GM23248 (cell line): ENCODE measurements at regions not wholly inside any gene's neighbourhood (a gene's known extent, or its start where the extent isn't known, plus 50 kb on each side); places are given as distances from the start of the nearest gene placed in this dataset.

Experiments
- DNase-seq: peaks from one replicate; pipeline ENCODE4 v3.0.0-alpha.2; 2015
- H2AFZ ChIP-seq: fragments of 200-600 bp; sonication (generic); 2 replicates; pipeline ENCODE4 v1.6.1; 2016; ENCODE audit warnings: antibody characterized with exemption
- H3F3A ChIP-seq: fragments of 200-600 bp; sonication (generic); 2 replicates; pipeline ENCODE4 v1.6.1; 2016; ENCODE audit warnings: mild to moderate bottlenecking, antibody characterized with exemption, mixed run types; ENCODE audit not compliant: insufficient read depth
- H3K27ac ChIP-seq: fragments of 200-600 bp; sonication (generic); 2 replicates; pipeline ENCODE4 v1.5.1; 2016; ENCODE audit warnings: mild to moderate bottlenecking
- H3K27me3 ChIP-seq: fragments of 200-600 bp; sonication (generic); replicated peaks from 2 replicates; pipeline ENCODE4 v1.6.1; 2016; ENCODE audit warnings: mild to moderate bottlenecking; ENCODE audit not compliant: insufficient read depth
- H3K36me3 ChIP-seq: fragments of 200-600 bp; sonication (generic); 2 replicates; pipeline ENCODE4 v1.6.1; 2016; ENCODE audit warnings: low read depth, mild to moderate bottlenecking
- H3K4me1 ChIP-seq: fragments of 200-600 bp; sonication (generic); 2 replicates; pipeline ENCODE4 v1.6.1; 2016; ENCODE audit warnings: mild to moderate bottlenecking; ENCODE audit not compliant: insufficient read depth
- H3K4me2 ChIP-seq: fragments of 200-600 bp; sonication (generic); one replicate; pipeline ENCODE4 v1.6.1; 2016; ENCODE audit warnings: mild to moderate bottlenecking; ENCODE audit not compliant: unreplicated experiment
- H3K4me3 ChIP-seq: fragments of 200-600 bp; sonication (generic); 2 replicates; pipeline ENCODE4 v1.5.1; 2016; ENCODE audit warnings: mild to moderate bottlenecking
- H3K79me2 ChIP-seq: fragments of 200-600 bp; sonication (generic); 2 replicates; pipeline ENCODE4 v1.6.1; 2016; ENCODE audit warnings: mild to moderate bottlenecking; ENCODE audit not compliant: insufficient read depth
- H3K9ac ChIP-seq: fragments of 200-600 bp; sonication (generic); 2 replicates; pipeline ENCODE4 v1.6.1; 2016; ENCODE audit warnings: mild to moderate bottlenecking
- H3K9me2 ChIP-seq: fragments of 200-600 bp; sonication (generic); 2 replicates; pipeline ENCODE4 v1.6.1; 2016; ENCODE audit warnings: mixed run types, mild to moderate bottlenecking, moderate library complexity; ENCODE audit not compliant: insufficient read depth
- H3K9me3 ChIP-seq: fragments of 200-600 bp; sonication (generic); one replicate; pipeline ENCODE4 v1.6.1; 2017; ENCODE audit warnings: low read depth
- H4K20me1 ChIP-seq: fragments of 200-600 bp; sonication (generic); 2 replicates; pipeline ENCODE4 v1.6.0; 2016; ENCODE audit not compliant: insufficient read depth
- EZH2 ChIP-seq: fragments of 200-600 bp; sonication (generic); IDR thresholded peaks from 2 replicates; pipeline ENCODE4 v1.6.1; 2018; ENCODE audit warnings: antibody characterized with exemption, mild to moderate bottlenecking; ENCODE audit not compliant: insufficient read depth, poor library complexity, severe bottlenecking
- EZH2phosphoT487 ChIP-seq: fragments of 200-600 bp; sonication (generic); IDR thresholded peaks from 2 replicates; pipeline ENCODE4 v1.6.1; 2018; ENCODE audit warnings: antibody characterized with exemption, moderate library complexity, mild to moderate bottlenecking, low read depth; ENCODE audit not compliant: insufficient read depth
- WGBS, 2 experiments: methylation state at CpG; one replicate each; pipeline ENCODE4 v1.1.6; 2015 to 2017; ENCODE audit warnings: low lambda C conversion rate in 2 of 2, low coverage in 1 of 2; ENCODE audit errors: missing lambda C conversion rate in 2 of 2; 5-methylcytosine and 5-hydroxymethylcytosine counted together
- in situ Hi-C: fragments of 300-500 bp; cut with MboI; formaldehyde crosslinking; loops from 2 replicates; pipeline ENCODE4 v1.15.0; 2020

GRCh38 chr4:43130228-43131021 is 237.9 kb downstream of the GRXCR1 start:
- 52 to 54% methylated on average over 11 of the region's 11 CpGs for WGBS, 2 experiments
- no peaks in the 10 kb centered on the region for H3K27me3 ChIP-seq
- in situ Hi-C loops: no loop called here

DNA sequence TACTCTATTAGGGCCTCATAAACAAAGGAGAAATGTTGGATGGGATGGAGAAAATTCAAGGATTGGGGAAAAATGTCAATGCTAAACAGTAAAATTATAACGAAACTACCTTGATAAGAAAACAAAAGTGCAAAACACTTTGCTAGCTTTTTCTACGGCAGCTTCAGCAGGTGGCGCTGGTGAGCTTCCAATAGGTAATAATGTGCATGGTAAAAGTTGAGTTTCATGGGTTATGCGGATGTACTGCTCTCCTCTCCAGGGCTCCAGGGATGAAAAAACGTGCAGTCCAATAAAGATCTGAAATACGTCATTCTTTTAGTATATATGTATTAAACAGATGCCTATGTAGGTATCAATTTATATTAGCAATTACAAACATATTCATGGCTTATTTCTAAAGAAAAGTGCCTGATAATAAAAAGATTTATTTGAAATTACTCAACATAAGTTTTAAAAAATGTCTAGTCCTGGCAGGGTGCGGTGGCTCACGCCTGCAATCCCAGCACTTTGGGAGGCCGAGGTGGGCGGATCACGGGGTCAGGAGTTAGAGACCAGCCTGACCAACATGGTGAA is 239.6 kb downstream of the GRXCR1 start:
- Histone ChIP-seq H3K4me2 (peak overlapping the region; percentile 52), H3K9ac (0 out of 2 replicates have a peak overlapping the region, but pooled peaks have one; percentile 12), H3K4me1 (no peaks in the 10 kb centered on the region), H4K20me1 (no peaks in the 10 kb centered on the region), H3K79me2 (no peaks in the 10 kb centered on the region), H3K36me3 (no peaks in the 10 kb centered on the region), H3K9me3 (no peaks in the 10 kb centered on the region), H3K4me3 (0 out of 2 replicates have a peak overlapping the region, but pooled peaks have one; percentile 23), H2AFZ (peak overlapping the region; percentile 58), H3K27me3 (no peaks in the 10 kb centered on the region), H3K27ac (no peak overlapping the region), H3K9me2 (no peaks in the 10 kb centered on the region), H3F3A (no peaks in the 10 kb centered on the region)
- DNase-seq: peak; percentile 80
- TF ChIP-seq EZH2 (no peak), EZH2phosphoT487 (no peak)
- 42 to 45% methylated on average over 11 of the region's 11 CpGs for WGBS, 2 experiments
- in situ Hi-C loops: no loop called here

More at GRCh38 chr4:43130228-43131021, 237.9 kb downstream of the GRXCR1 start:
- Histone ChIP-seq H3K4me3 (no peak overlapping the region), H3K27ac (no peak overlapping the region), H3F3A (no peaks in the 10 kb centered on the region), H3K9me2 (no peaks in the 10 kb centered on the region), H3K9me3 (no peaks in the 10 kb centered on the region), H3K4me1 (no peaks in the 10 kb centered on the region), H3K36me3 (no peaks in the 10 kb centered on the region), H3K9ac (no peak overlapping the region), H2AFZ (peak overlapping the region; percentile 58; the same call in 1 of the 2 replicates), H3K79me2 (no peaks in the 10 kb centered on the region), H3K4me2 (no peak overlapping the region), H4K20me1 (no peaks in the 10 kb centered on the region)
- no peak for DNase-seq
- TF ChIP-seq EZH2 (no peak), EZH2phosphoT487 (no peak)

DNA sequence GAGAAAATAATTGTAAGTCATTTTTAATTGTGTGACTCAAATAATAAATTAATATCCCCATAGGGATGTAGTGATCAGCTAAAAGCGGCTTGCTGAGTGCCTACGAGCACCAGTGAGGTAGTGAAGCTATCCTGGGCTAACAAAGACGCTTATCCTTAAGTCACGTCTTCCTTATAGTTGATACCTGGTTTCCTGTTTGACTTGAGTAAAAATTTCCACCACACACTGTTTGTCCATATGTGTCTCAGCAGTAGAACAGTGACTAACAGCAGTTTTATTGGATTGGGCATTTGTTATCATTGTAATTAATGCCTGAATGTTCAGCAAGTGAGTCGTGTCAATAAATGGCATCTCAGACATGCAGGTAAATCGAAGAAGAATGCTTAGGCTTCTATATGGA is 241.1 kb downstream of the GRXCR1 start:
- no peak overlapping the region for H3K9ac ChIP-seq
- no peaks in the 10 kb centered on the region for H4K20me1 ChIP-seq
- H3K4me3 ChIP-seq: no peak overlapping the region
- H3K9me3 ChIP-seq: no peaks in the 10 kb centered on the region
- WGBS, 2 experiments: 76 to 82% methylated on average over 6 of the region's 6 CpGs
- no peak overlapping the region for H3K4me2 ChIP-seq
- no peaks in the 10 kb centered on the region for H3K79me2 ChIP-seq
- no peaks in the 10 kb centered on the region for H3K27me3 ChIP-seq
- H3F3A ChIP-seq: no peaks in the 10 kb centered on the region
- no peak overlapping the region for H3K27ac ChIP-seq
- H3K9me2 ChIP-seq: no peaks in the 10 kb centered on the region
- H3K4me1 ChIP-seq: no peaks in the 10 kb centered on the region
- no peak overlapping the region for H2AFZ ChIP-seq
- no peaks in the 10 kb centered on the region for H3K36me3 ChIP-seq
- in situ Hi-C loops: no loop called here
- no peak for TF ChIP-seq EZH2
- no peak for TF ChIP-seq EZH2phosphoT487
- no peak for DNase-seq

DNA sequence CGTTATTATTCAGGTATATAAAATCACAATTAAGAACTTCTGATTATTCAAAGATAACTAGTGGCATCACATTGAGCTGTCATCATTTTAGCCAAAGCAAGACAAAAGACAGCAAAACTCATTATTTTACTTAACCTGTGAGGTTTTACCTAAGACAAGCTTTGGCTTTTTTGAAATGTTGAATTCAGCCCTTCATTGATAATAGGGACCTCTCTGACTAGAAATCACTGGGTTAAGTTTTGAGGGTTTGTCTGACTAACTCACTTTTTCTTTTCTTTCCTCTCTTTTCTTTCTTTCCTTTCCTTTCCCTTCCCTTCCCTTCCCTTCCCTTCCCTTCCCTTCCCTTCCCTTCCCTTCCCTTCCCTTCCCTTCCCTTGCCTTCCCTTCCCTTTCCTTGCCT is 244.2 kb downstream of the GRXCR1 start:
- H3K27me3 ChIP-seq: no peaks in the 10 kb centered on the region
- DNase-seq: no peak
- H3K4me3 ChIP-seq: no peak overlapping the region
- H3K36me3 ChIP-seq: no peaks in the 10 kb centered on the region
- in situ Hi-C loops: no loop called here
- TF ChIP-seq EZH2: no peak
- TF ChIP-seq EZH2phosphoT487: no peak
- no peak overlapping the region for H2AFZ ChIP-seq
- H3K9ac ChIP-seq: no peak overlapping the region
- no peaks in the 10 kb centered on the region for H3F3A ChIP-seq
- no peak overlapping the region for H3K27ac ChIP-seq
- H3K4me1 ChIP-seq: no peaks in the 10 kb centered on the region
- no peaks in the 10 kb centered on the region for H3K9me2 ChIP-seq
- no peaks in the 10 kb centered on the region for H3K79me2 ChIP-seq
- no peaks in the 10 kb centered on the region for H4K20me1 ChIP-seq
- H3K9me3 ChIP-seq: no peaks in the 10 kb centered on the region
- H3K4me2 ChIP-seq: no peak overlapping the region
- 52 to 62% methylated on average over 1 of the region's 1 CpG for WGBS, 2 experiments
